Endodermal cell (in vitro differentiated cells): ENCODE measurements at regions not wholly inside any gene's neighbourhood (a gene's known extent, or its start where the extent isn't known, plus 50 kb on each side); places are given as distances from the start of the nearest gene placed in this dataset.
"Not testable (repeated sequence)": the region's sequence is repeated elsewhere in the genome, so short reads cannot be mapped to it uniquely, and the experiment has no call there.

Experiments
- DNase-seq: peaks from one replicate; pipeline ENCODE4 v3.0.0-alpha.2; 2017
- H3K27ac ChIP-seq: 2 replicates; pipeline ENCODE4 v1.5.1; 2013; ENCODE audit warnings: mild to moderate bottlenecking, low read depth, low read length, moderate library complexity
- H3K27me3 ChIP-seq: 2 replicates; pipeline ENCODE4 v1.6.1; 2013; ENCODE audit warnings: mild to moderate bottlenecking, low read length, moderate library complexity; ENCODE audit not compliant: insufficient read depth, control insufficient read depth, poor library complexity, severe bottlenecking
- H3K36me3 ChIP-seq: 2 replicates; pipeline ENCODE4 v1.7.0; 2013; ENCODE audit warnings: mild to moderate bottlenecking, low read length, moderate library complexity; ENCODE audit not compliant: control insufficient read depth, insufficient read depth
- H3K4me1 ChIP-seq: one replicate; pipeline ENCODE4 v1.7.0; 2013; ENCODE audit warnings: low read length; ENCODE audit not compliant: control insufficient read depth, insufficient read depth
- H3K4me3 ChIP-seq: 2 replicates; pipeline ENCODE4 v1.5.1; 2013; ENCODE audit warnings: mild to moderate bottlenecking, low read length, moderate library complexity
- H3K9ac ChIP-seq: 2 replicates; pipeline ENCODE4 v1.6.1; 2013; ENCODE audit warnings: mild to moderate bottlenecking, low read length, moderate library complexity; ENCODE audit not compliant: poor library complexity, severe bottlenecking; ENCODE audit errors: extremely low read depth
- H3K9me3 ChIP-seq: 2 replicates; pipeline ENCODE4 v1.6.1; 2013; ENCODE audit warnings: mild to moderate bottlenecking, low read length, moderate library complexity; ENCODE audit not compliant: control insufficient read depth
- H3K27ac Mint-ChIP-seq: 2 replicates; pipeline ENCODE4 v1.8.0; 2020; ENCODE audit warnings: mixed read lengths
- H3K27me3 Mint-ChIP-seq: 2 replicates; pipeline ENCODE4 v1.8.0; 2021; ENCODE audit warnings: mild to moderate bottlenecking, mixed read lengths; ENCODE audit not compliant: insufficient read depth
- H3K36me3 Mint-ChIP-seq: 2 replicates; pipeline ENCODE4 v1.8.0; 2020; ENCODE audit warnings: low read depth, mixed read lengths
- H3K4me1 Mint-ChIP-seq: 2 replicates; pipeline ENCODE4 v1.8.0; 2020; ENCODE audit warnings: mixed read lengths
- H3K4me3 Mint-ChIP-seq: 2 replicates; pipeline ENCODE4 v1.8.0; 2020; ENCODE audit warnings: mild to moderate bottlenecking, moderate library complexity, mixed read lengths
- H3K9me3 Mint-ChIP-seq: 2 replicates; pipeline ENCODE4 v1.8.0; 2020; ENCODE audit warnings: mild to moderate bottlenecking, mixed read lengths
- WGBS, 2 experiments: methylation state at CpG; one replicate each; pipeline versions ENCODE4 v1.1.5 to v1.1.7; 2013; ENCODE audit warnings: missing lambda C conversion rate in 2 of 2, mixed read lengths in 1 of 2; ENCODE audit not compliant: insufficient coverage in 1 of 2, insufficient read length in 1 of 2; 5-methylcytosine and 5-hydroxymethylcytosine counted together
- TF ChIP-seq, protein P1 (sequence below): fragments of 200-600 bp; sonication (generic); conservative IDR thresholded peaks from 2 replicates; pipeline ENCODE4 v1.5.0; 2021; ENCODE audit warnings: antibody characterized with exemption, mild to moderate bottlenecking

GRCh38 chr4:114442856-114443255, 155.8 kb upstream of the UGT8 start:
- Histone ChIP-seq H3K4me1 (no peaks in the 10 kb centered on the region), H3K27me3 (no peaks in the 10 kb centered on the region), H3K9me3 (no peaks in the 10 kb centered on the region), H3K9ac (no peak overlapping the region), H3K4me3 (no peak overlapping the region), H3K27ac (no peak overlapping the region), H3K36me3 (no peaks in the 10 kb centered on the region)
- WGBS, 2 experiments = 92 to 100% methylated on average over 1 to 3 of the region's 3 CpGs
- Mint-ChIP-seq H3K27me3 (no peaks in the 10 kb centered on the region), H3K9me3 (no peaks in the 10 kb centered on the region), H3K27ac (no peak overlapping the region), H3K4me1 (peaks cover 7% of the 10 kb centered on the region), H3K4me3 (no peak overlapping the region), H3K36me3 (no peaks in the 10 kb centered on the region)
- TF ChIP-seq, protein P1, sequence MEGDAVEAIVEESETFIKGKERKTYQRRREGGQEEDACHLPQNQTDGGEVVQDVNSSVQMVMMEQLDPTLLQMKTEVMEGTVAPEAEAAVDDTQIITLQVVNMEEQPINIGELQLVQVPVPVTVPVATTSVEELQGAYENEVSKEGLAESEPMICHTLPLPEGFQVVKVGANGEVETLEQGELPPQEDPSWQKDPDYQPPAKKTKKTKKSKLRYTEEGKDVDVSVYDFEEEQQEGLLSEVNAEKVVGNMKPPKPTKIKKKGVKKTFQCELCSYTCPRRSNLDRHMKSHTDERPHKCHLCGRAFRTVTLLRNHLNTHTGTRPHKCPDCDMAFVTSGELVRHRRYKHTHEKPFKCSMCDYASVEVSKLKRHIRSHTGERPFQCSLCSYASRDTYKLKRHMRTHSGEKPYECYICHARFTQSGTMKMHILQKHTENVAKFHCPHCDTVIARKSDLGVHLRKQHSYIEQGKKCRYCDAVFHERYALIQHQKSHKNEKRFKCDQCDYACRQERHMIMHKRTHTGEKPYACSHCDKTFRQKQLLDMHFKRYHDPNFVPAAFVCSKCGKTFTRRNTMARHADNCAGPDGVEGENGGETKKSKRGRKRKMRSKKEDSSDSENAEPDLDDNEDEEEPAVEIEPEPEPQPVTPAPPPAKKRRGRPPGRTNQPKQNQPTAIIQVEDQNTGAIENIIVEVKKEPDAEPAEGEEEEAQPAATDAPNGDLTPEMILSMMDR = no peak
- no peak for DNase-seq

DNA sequence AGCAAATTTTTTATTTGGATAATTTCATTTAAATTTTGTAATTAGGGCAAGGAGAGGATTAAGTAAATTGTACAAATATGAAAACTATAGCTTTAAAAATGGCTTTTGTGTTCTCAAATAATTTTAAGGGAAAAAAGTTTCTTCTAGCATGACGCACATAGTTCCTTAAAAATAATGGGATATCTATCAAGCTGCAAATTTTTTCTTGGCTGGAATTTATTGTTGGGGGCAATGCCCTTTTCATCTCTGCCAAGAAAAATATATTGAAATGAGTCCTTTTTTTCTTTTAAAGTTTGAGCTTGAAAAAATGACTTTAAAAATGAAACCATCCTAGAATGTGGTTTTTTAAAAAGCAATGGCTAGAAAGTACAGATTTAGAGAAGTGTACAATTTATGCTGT, 154.4 kb upstream of the UGT8 start:
- no peak for DNase-seq
- TF ChIP-seq, protein P1 = no peak
- WGBS, 2 experiments = 96 to 100% methylated on average over 1 of the region's 1 CpG
- Histone ChIP-seq H3K27ac (no peak overlapping the region), H3K9me3 (no peaks in the 10 kb centered on the region), H3K4me3 (no peak overlapping the region), H3K27me3 (no peaks in the 10 kb centered on the region), H3K9ac (no peak overlapping the region), H3K36me3 (no peaks in the 10 kb centered on the region), H3K4me1 (no peaks in the 10 kb centered on the region)
- no peaks in the 10 kb centered on the region for H3K27me3 Mint-ChIP-seq
- no peak overlapping the region for H3K27ac Mint-ChIP-seq
- peaks cover 7% of the 10 kb centered on the region for H3K4me1 Mint-ChIP-seq
- no peak overlapping the region for H3K4me3 Mint-ChIP-seq
- H3K36me3 Mint-ChIP-seq = no peaks in the 10 kb centered on the region
- no peaks in the 10 kb centered on the region for H3K9me3 Mint-ChIP-seq

DNA sequence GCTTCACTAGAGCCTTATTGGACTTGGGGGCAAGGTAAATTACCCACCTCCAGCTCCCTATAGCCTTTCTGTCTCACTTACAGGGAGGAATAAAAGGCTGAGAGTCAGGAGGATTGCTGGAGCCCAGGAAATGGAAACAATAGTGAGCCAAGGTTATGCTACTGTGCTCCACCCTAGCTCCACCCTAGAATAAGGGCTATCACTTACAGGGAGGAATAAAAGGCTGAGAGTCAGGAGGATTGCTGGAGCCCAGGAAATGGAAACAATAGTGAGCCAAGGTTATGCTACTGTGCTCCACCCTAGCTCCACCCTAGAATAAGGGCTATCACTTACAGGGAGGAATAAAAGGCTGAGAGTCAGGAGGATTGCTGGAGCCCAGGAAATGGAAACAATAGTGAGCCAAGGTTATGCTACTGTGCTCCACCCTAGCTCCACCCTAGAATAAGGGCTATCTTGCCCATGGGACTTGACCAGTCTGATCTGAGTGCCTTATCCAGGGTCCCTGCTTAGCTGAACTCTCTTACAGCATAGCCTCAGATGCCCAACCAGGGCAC, 150.6 kb upstream of the UGT8 start:
- not testable (repeated sequence) for H3K4me1 Mint-ChIP-seq, H3K9ac ChIP-seq, H3K9me3 ChIP-seq, H3K27ac Mint-ChIP-seq, H3K4me3 Mint-ChIP-seq, H3K36me3 Mint-ChIP-seq, H3K27ac ChIP-seq, H3K27me3 ChIP-seq, H3K27me3 Mint-ChIP-seq, DNase-seq, H3K9me3 Mint-ChIP-seq, H3K36me3 ChIP-seq, H3K4me3 ChIP-seq, H3K4me1 ChIP-seq

DNA sequence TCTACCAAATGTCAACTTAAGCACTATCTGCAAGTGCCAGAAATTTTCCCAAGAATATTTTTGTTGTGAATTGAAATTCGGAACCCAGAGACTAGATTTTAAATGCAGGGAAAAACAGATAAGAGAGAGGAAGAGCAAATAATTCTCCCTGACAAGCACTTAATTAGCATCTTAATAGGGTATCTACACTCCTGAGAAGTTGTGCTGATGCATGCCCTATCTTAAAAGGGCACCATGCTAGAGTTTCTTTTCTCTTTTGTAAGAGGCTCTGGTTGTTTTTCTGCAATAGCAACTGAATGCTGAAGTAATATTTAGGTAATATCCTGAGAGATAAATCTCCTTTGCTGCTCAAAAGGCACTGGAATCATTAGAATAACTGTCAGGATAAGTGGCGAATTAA, 139.9 kb upstream of the UGT8 start:
- no peak overlapping the region for H3K9ac ChIP-seq
- no peaks in the 10 kb centered on the region for H3K36me3 ChIP-seq
- Mint-ChIP-seq H3K27ac (no peak overlapping the region), H3K9me3 (no peaks in the 10 kb centered on the region), H3K36me3 (no peaks in the 10 kb centered on the region), H3K4me1 (peaks cover 19% of the 10 kb centered on the region), H3K27me3 (no peaks in the 10 kb centered on the region), H3K4me3 (no peak overlapping the region)
- H3K27ac ChIP-seq = no peak overlapping the region
- DNase-seq = no peak
- no peak overlapping the region for H3K4me3 ChIP-seq
- H3K9me3 ChIP-seq = no peaks in the 10 kb centered on the region
- TF ChIP-seq, protein P1 = no peak
- no peaks in the 10 kb centered on the region for H3K27me3 ChIP-seq
- WGBS, 2 experiments = 63% methylated on average over 2 of the region's 2 CpGs; no CpG with 5 or more reads in 1 of the 2 experiments
- H3K4me1 ChIP-seq = no peaks in the 10 kb centered on the region
